H9 (cell line): ENCODE measurements at regions not wholly inside any gene's neighbourhood (a gene's known extent, or its start where the extent isn't known, plus 50 kb on each side); places are given as distances from the start of the nearest gene placed in this dataset.

Experiments used
- DNase-seq: peaks from one replicate; pipeline ENCODE4 v3.0.0-alpha.2; 2017
- H2AFZ ChIP-seq: one replicate; pipeline ENCODE4 v1.6.1; 2013; ENCODE audit warnings: mild to moderate bottlenecking, low read length, control low read depth, moderate library complexity
- H2AK5ac ChIP-seq: 2 replicates; pipeline ENCODE4 v1.6.1; 2013; ENCODE audit warnings: low read length, control low read depth, mixed read lengths; ENCODE audit not compliant: insufficient read length
- H2BK120ac ChIP-seq: one replicate; pipeline ENCODE4 v1.6.1; 2013; ENCODE audit warnings: low read depth, mild to moderate bottlenecking, low read length, control low read depth, inconsistent platforms; ENCODE audit not compliant: poor library complexity, severe bottlenecking
- H2BK12ac ChIP-seq: 2 replicates; pipeline ENCODE4 v1.6.1; 2013; ENCODE audit warnings: low read length, control low read depth, mixed read lengths, low read depth; ENCODE audit not compliant: insufficient read length
- H2BK15ac ChIP-seq: 2 replicates; pipeline ENCODE4 v1.6.1; 2013; ENCODE audit warnings: low read depth, low read length, control low read depth
- H2BK20ac ChIP-seq: one replicate; pipeline ENCODE4 v1.6.1; 2013; ENCODE audit warnings: low read depth, mild to moderate bottlenecking, low read length, control low read depth, inconsistent platforms; ENCODE audit not compliant: poor library complexity, severe bottlenecking
- H2BK5ac ChIP-seq: 2 replicates; pipeline ENCODE4 v1.6.1; 2013; ENCODE audit warnings: low read length, control low read depth, mixed read lengths; ENCODE audit not compliant: insufficient read length
- H3K14ac ChIP-seq: 2 replicates; pipeline ENCODE4 v1.6.1; 2013; ENCODE audit warnings: low read length, control low read depth; ENCODE audit not compliant: insufficient read depth
- H3K18ac ChIP-seq: 2 replicates; pipeline ENCODE4 v1.6.1; 2013; ENCODE audit warnings: low read depth, mild to moderate bottlenecking, mixed read lengths, low read length, control low read depth; ENCODE audit not compliant: insufficient read length
- H3K23ac ChIP-seq: 2 replicates; pipeline ENCODE4 v1.6.1; 2013; ENCODE audit warnings: low read length, control low read depth, mixed read lengths, low read depth; ENCODE audit not compliant: insufficient read length
- H3K23me2 ChIP-seq: 2 replicates; pipeline ENCODE4 v1.6.1; 2013; ENCODE audit warnings: low read depth, mild to moderate bottlenecking, mixed read lengths, low read length, control low read depth; ENCODE audit not compliant: insufficient read length, poor library complexity, severe bottlenecking
- H3K27ac ChIP-seq: 2 replicates; pipeline ENCODE4 v1.5.1; 2013; ENCODE audit warnings: low read length, control low read depth, mixed read lengths, low read depth; ENCODE audit not compliant: insufficient read length
- H3K27me3 ChIP-seq: 2 replicates; pipeline ENCODE4 v1.6.1; 2013; ENCODE audit warnings: low read length, control low read depth, inconsistent platforms; ENCODE audit not compliant: insufficient read depth
- H3K4ac ChIP-seq: 2 replicates; pipeline ENCODE4 v1.6.1; 2013; ENCODE audit warnings: low read depth, mild to moderate bottlenecking, control low read depth, inconsistent platforms, low read length, moderate library complexity
- H3K4me1 ChIP-seq: 2 replicates; pipeline ENCODE4 v1.6.1; 2013; ENCODE audit warnings: low read length, control low read depth, inconsistent platforms; ENCODE audit not compliant: insufficient read depth
- H3K4me2 ChIP-seq: 2 replicates; pipeline ENCODE4 v1.6.1; 2013; ENCODE audit warnings: low read length, control low read depth, mixed read lengths; ENCODE audit not compliant: insufficient read length, insufficient read depth
- H3K56ac ChIP-seq: 2 replicates; pipeline ENCODE4 v1.6.1; 2013; ENCODE audit warnings: low read depth, mild to moderate bottlenecking, mixed read lengths, low read length, control low read depth; ENCODE audit not compliant: insufficient read length
- H3K79me1 ChIP-seq: 2 replicates; pipeline ENCODE4 v1.6.1; 2013; ENCODE audit warnings: low read depth, mild to moderate bottlenecking, moderate library complexity, low read length, control low read depth, inconsistent platforms; ENCODE audit not compliant: insufficient read depth, poor library complexity, severe bottlenecking
- H3K79me2 ChIP-seq: 2 replicates; pipeline ENCODE4 v1.6.1; 2013; ENCODE audit warnings: low read length, control low read depth, inconsistent platforms; ENCODE audit not compliant: insufficient read depth
- H3K9ac ChIP-seq: 2 replicates; pipeline ENCODE4 v1.6.1; 2013; ENCODE audit warnings: low read length, control low read depth, mixed read lengths; ENCODE audit not compliant: insufficient read length; ENCODE audit errors: extremely low read depth
- H3K9me3 ChIP-seq: one replicate; pipeline ENCODE4 v1.6.1; 2013; ENCODE audit warnings: low read depth, low read length, inconsistent platforms; ENCODE audit not compliant: control insufficient read depth
- H3T11ph ChIP-seq: one replicate; pipeline ENCODE4 v1.6.1; 2013; ENCODE audit warnings: mild to moderate bottlenecking, low read length, control low read depth, inconsistent platforms
- H4K20me1 ChIP-seq: one replicate; pipeline ENCODE4 v1.6.1; 2013; ENCODE audit not compliant: control insufficient read depth, insufficient read length, insufficient read depth
- H4K5ac ChIP-seq: 2 replicates; pipeline ENCODE4 v1.6.1; 2013; ENCODE audit warnings: low read depth, mild to moderate bottlenecking, mixed read lengths, low read length, control low read depth; ENCODE audit not compliant: insufficient read length
- H4K8ac ChIP-seq: replicated peaks from 2 replicates; pipeline ENCODE4 v1.6.1; 2013; ENCODE audit warnings: low read length, control low read depth, mixed read lengths, low read depth; ENCODE audit not compliant: insufficient read length
- H4K91ac ChIP-seq: 2 replicates; pipeline ENCODE4 v1.6.1; 2013; ENCODE audit warnings: low read depth, mild to moderate bottlenecking, moderate library complexity, mixed read lengths, low read length, control low read depth; ENCODE audit not compliant: insufficient read length
- H3K27ac Mint-ChIP-seq, 3 experiments: 2 replicates in 2 of 3; 3 replicates in 1 of 3; pipeline ENCODE4 v1.8.0; 2020 to 2021; ENCODE audit warnings: mixed read lengths in 3 of 3, mild to moderate bottlenecking in 1 of 3, moderate library complexity in 1 of 3
- H3K27me3 Mint-ChIP-seq: 2 replicates; pipeline ENCODE4 v1.8.0; 2021; ENCODE audit warnings: low read depth, mild to moderate bottlenecking, moderate library complexity, mixed read lengths
- H3K36me3 Mint-ChIP-seq, 3 experiments: 2 replicates in 2 of 3; 3 replicates in 1 of 3; pipeline ENCODE4 v1.8.0; 2020 to 2021; ENCODE audit warnings: low read depth in 3 of 3, mixed read lengths in 3 of 3; ENCODE audit not compliant: insufficient read depth in 1 of 3
- H3K4me1 Mint-ChIP-seq, 2 experiments: 2 replicates each; pipeline ENCODE4 v1.8.0; 2020; ENCODE audit warnings: mixed read lengths in 2 of 2
- H3K4me3 Mint-ChIP-seq, 2 experiments: 2 replicates in 1 of 2; 3 replicates in 1 of 2; pipeline ENCODE4 v1.8.0; 2020 to 2021; ENCODE audit warnings: mild to moderate bottlenecking in 2 of 2, mixed read lengths in 2 of 2, moderate library complexity in 1 of 2
- H3K9me3 Mint-ChIP-seq, 2 experiments: 2 replicates in 1 of 2; 3 replicates in 1 of 2; pipeline ENCODE4 v1.8.0; 2020; ENCODE audit warnings: mild to moderate bottlenecking in 2 of 2, mixed read lengths in 2 of 2, moderate library complexity in 1 of 2
- WGBS: extraction: QIAGEN DNeasy Blood & Tissue Kit; methylation state at CpG from one replicate; pipeline ENCODE4 v1.1.7; 2013; ENCODE audit warnings: missing lambda C conversion rate, low lambda C conversion rate, mixed read lengths; ENCODE audit not compliant: insufficient read length; ENCODE audit errors: extremely low coverage; 5-methylcytosine and 5-hydroxymethylcytosine counted together
- TF ChIP-seq, protein P1 (sequence below): fragments of 200-600 bp; sonication (generic); conservative IDR thresholded peaks from 3 replicates; pipeline ENCODE4 v1.8.0; 2021; ENCODE audit warnings: antibody characterized with exemption, mild to moderate bottlenecking

DNA sequence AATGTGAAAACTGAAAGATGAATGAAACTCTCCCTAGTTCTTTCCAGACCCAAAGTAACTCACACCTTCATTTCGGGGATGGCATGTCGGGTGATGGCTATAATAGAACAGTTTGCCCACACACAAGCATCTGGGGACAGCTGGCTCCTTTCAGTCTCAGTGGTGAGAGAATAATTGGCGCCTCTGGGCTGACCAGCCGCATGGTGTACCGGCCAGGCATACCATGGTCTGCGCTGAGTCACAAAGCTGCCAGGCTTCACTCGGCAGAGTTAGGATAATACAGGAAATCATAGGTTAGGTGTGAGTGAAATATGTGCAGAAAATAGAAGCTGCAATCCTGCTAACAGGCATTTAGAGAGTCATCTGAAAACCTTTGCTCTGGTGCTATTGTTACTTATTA lies 80.4 kb upstream of the IGF1R start:
- H3K4me1 ChIP-seq, result no peaks in the 10 kb centered on the region

More for the DNA sequence above, 80.4 kb upstream of the IGF1R start:
- no peaks in the 10 kb centered on the region for H3K36me3 Mint-ChIP-seq
- Histone ChIP-seq H2BK15ac (no peak overlapping the region), H2AK5ac (no peak overlapping the region), H3K14ac (no peak overlapping the region), H3K23me2 (no peaks in the 10 kb centered on the region), H2BK20ac (no peak overlapping the region), H4K8ac (no peak overlapping the region), H3K9me3 (no peaks in the 10 kb centered on the region), H2BK120ac (no peak overlapping the region), H3K23ac (no peak overlapping the region), H4K20me1 (no peaks in the 10 kb centered on the region), H3K27ac (no peak overlapping the region), H3K56ac (no peak overlapping the region), H3T11ph (no peak overlapping the region), H3K9ac (no peak overlapping the region), H3K79me1 (no peaks in the 10 kb centered on the region), H3K27me3 (no peaks in the 10 kb centered on the region), H2BK12ac (no peak overlapping the region), H3K18ac (no peak overlapping the region), H3K4ac (no peak overlapping the region), H3K4me2 (no peak overlapping the region), H4K91ac (no peak overlapping the region), H2BK5ac (no peak overlapping the region), H2AFZ (no peak overlapping the region), H4K5ac (no peak overlapping the region), H3K79me2 (no peaks in the 10 kb centered on the region)
- TF ChIP-seq, protein P1, sequence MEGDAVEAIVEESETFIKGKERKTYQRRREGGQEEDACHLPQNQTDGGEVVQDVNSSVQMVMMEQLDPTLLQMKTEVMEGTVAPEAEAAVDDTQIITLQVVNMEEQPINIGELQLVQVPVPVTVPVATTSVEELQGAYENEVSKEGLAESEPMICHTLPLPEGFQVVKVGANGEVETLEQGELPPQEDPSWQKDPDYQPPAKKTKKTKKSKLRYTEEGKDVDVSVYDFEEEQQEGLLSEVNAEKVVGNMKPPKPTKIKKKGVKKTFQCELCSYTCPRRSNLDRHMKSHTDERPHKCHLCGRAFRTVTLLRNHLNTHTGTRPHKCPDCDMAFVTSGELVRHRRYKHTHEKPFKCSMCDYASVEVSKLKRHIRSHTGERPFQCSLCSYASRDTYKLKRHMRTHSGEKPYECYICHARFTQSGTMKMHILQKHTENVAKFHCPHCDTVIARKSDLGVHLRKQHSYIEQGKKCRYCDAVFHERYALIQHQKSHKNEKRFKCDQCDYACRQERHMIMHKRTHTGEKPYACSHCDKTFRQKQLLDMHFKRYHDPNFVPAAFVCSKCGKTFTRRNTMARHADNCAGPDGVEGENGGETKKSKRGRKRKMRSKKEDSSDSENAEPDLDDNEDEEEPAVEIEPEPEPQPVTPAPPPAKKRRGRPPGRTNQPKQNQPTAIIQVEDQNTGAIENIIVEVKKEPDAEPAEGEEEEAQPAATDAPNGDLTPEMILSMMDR, result no peak
- WGBS, result no CpG with 5 or more reads among the region's 7 CpGs
- no peak for DNase-seq
- H3K27ac Mint-ChIP-seq, result no peak overlapping the region; a peak in 1 of 7 replicates
- no peak overlapping the region for H3K4me3 Mint-ChIP-seq
- no peaks in the 10 kb centered on the region for H3K27me3 Mint-ChIP-seq
- no peaks in the 10 kb centered on the region for H3K9me3 Mint-ChIP-seq
- H3K4me1 Mint-ChIP-seq, result 0 out of 4 replicates have a peak, but pooled peaks cover 0 to 2% of the 10 kb centered on the region in 2 experiments
